ENCODE measurements at regions not wholly inside any gene's neighbourhood (a gene's known extent, or its start where the extent isn't known, plus 50 kb on each side); places are given as distances from the start of the nearest gene placed in this dataset.

- no peaks in the 10 kb centered on the region for H4K20me1 ChIP-seq (ENCODE audit: control insufficient read depth, insufficient read depth, insufficient read length)
- H2BK12ac ChIP-seq (ENCODE audit: insufficient read length, low read depth, low read length): no peak overlapping the region
- no peak overlapping the region for H3K23ac ChIP-seq (ENCODE audit: insufficient read length, low read depth, low read length)
- H4K5ac ChIP-seq (ENCODE audit: insufficient read length, low read depth, low read length): no peak overlapping the region
- no peaks in the 10 kb centered on the region for H3K4me1 ChIP-seq (ENCODE audit: insufficient read depth, low read length)
- no peak overlapping the region for H2AFZ ChIP-seq (ENCODE audit: low read length)
- H3K4me1 Mint-ChIP-seq: no peaks in the 10 kb centered on the region
- no peak overlapping the region for H3K14ac ChIP-seq (ENCODE audit: insufficient read depth, low read length)
- H3T11ph ChIP-seq (ENCODE audit: low read length): no peak overlapping the region
- H3K27ac ChIP-seq (ENCODE audit: insufficient read length, low read depth, low read length): no peak overlapping the region
- DNase-seq: no peak
- no peak overlapping the region for H2BK20ac ChIP-seq (ENCODE audit: low read depth, low read length, poor library complexity, severe bottlenecking)
- H2AK5ac ChIP-seq (ENCODE audit: insufficient read length, low read length): no peak overlapping the region
- no peak overlapping the region for H3K9ac ChIP-seq (ENCODE audit: extremely low read depth, insufficient read length, low read length)
- no peak overlapping the region for H3K4ac ChIP-seq (ENCODE audit: low read depth, low read length)
- no peaks in the 10 kb centered on the region for H3K36me3 Mint-ChIP-seq (ENCODE audit: insufficient read depth in 1 of 3, low read depth in 3 of 3)
- H3K27ac Mint-ChIP-seq: no peak overlapping the region
- H2BK15ac ChIP-seq (ENCODE audit: low read depth, low read length): no peak overlapping the region
- no peak overlapping the region for H4K8ac ChIP-seq (replicated peaks; ENCODE audit: insufficient read length, low read depth, low read length)
- H3K9me3 Mint-ChIP-seq: no peaks in the 10 kb centered on the region
- H3K4me2 ChIP-seq (ENCODE audit: insufficient read depth, insufficient read length, low read length): no peak overlapping the region
- H3K79me2 ChIP-seq (ENCODE audit: insufficient read depth, low read length): no peaks in the 10 kb centered on the region
- WGBS (ENCODE audit: extremely low coverage, insufficient read length, low lambda C conversion rate): no CpG with 5 or more reads among the region's 12 CpGs
- no peak overlapping the region for H3K18ac ChIP-seq (ENCODE audit: insufficient read length, low read depth, low read length)
- no peak overlapping the region for H4K91ac ChIP-seq (ENCODE audit: insufficient read length, low read depth, low read length)
- H3K79me1 ChIP-seq (ENCODE audit: insufficient read depth, low read depth, low read length, poor library complexity, severe bottlenecking): no peaks in the 10 kb centered on the region
- no peak overlapping the region for H3K56ac ChIP-seq (ENCODE audit: insufficient read length, low read depth, low read length)
- no peak overlapping the region for H3K4me3 Mint-ChIP-seq
- no peaks in the 10 kb centered on the region for H3K27me3 Mint-ChIP-seq (ENCODE audit: low read depth)
- no peak overlapping the region for H2BK5ac ChIP-seq (ENCODE audit: insufficient read length, low read length)
- TF ChIP-seq CTCF (conservative IDR thresholded peaks at IDR 0.05): no peak
- H2BK120ac ChIP-seq (ENCODE audit: low read depth, low read length, poor library complexity, severe bottlenecking): no peak overlapping the region
- no peaks in the 10 kb centered on the region for H3K23me2 ChIP-seq (ENCODE audit: insufficient read length, low read depth, low read length, poor library complexity, severe bottlenecking)
- H3K27me3 ChIP-seq (ENCODE audit: insufficient read depth, low read length): no peaks in the 10 kb centered on the region
- H3K9me3 ChIP-seq (ENCODE audit: control insufficient read depth, low read depth, low read length): no peaks in the 10 kb centered on the region
These were observed 666.6 kb upstream of the ARGLU1 start for GRCh38 chr13:107234319-107235073.

Data from H9 (cell line).